GM13977 (cell line): ENCODE measurements at regions not wholly inside any gene's neighbourhood (a gene's known extent, or its start where the extent isn't known, plus 50 kb on each side); places are given as distances from the start of the nearest gene placed in this dataset.

Experiments used
- DNase-seq: peaks from one replicate; pipeline ENCODE4 v3.0.0; 2012; ENCODE audit warnings: low spot score
- CTCF ChIP-seq: IDR thresholded peaks from 2 replicates; pipeline ENCODE4 v1.5.1; 2012; ENCODE audit warnings: mild to moderate bottlenecking, control low read depth; ENCODE audit not compliant: insufficient read depth; ENCODE audit errors: extremely low read depth, missing control alignments
- in situ Hi-C: fragments of 300-500 bp; cut with MboI; formaldehyde crosslinking; loops from one replicate; pipeline ENCODE4 v1.12.0; 2022; ENCODE audit warnings: low sequenced_read_pairs, low pct_unique_long_range_greater_than_20kb, mixed read lengths, inconsistent platforms; ENCODE audit not compliant: unreplicated experiment

DNA sequence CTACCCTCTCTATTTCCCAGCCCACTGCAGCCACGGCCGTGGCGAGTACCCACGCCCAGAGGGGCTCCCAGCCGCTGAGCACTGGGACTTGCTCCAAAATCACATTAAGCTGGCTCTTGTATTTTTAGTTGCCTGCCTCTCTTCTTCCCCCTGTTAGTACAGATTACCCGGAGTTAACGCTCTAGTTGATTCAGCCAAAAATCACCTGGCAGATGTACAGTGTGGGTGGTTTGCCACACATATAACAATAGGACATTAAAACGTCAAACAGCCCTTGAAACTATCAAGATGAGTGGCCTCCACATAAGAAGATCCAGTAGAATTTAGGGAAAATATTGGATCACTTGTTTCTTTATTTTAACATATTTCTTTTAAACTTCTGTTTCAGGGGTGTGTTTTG, 268.8 kb upstream of the PRDM1 start:
- TF ChIP-seq CTCF, result no peak
- DNase-seq, result no peak
- in situ Hi-C loops, result no loop called here

GRCh38 chr6:105816847-105817246, 269.3 kb upstream of the PRDM1 start:
- no peak for DNase-seq
- in situ Hi-C loops, result no loop called here
- TF ChIP-seq CTCF, result no peak

DNA sequence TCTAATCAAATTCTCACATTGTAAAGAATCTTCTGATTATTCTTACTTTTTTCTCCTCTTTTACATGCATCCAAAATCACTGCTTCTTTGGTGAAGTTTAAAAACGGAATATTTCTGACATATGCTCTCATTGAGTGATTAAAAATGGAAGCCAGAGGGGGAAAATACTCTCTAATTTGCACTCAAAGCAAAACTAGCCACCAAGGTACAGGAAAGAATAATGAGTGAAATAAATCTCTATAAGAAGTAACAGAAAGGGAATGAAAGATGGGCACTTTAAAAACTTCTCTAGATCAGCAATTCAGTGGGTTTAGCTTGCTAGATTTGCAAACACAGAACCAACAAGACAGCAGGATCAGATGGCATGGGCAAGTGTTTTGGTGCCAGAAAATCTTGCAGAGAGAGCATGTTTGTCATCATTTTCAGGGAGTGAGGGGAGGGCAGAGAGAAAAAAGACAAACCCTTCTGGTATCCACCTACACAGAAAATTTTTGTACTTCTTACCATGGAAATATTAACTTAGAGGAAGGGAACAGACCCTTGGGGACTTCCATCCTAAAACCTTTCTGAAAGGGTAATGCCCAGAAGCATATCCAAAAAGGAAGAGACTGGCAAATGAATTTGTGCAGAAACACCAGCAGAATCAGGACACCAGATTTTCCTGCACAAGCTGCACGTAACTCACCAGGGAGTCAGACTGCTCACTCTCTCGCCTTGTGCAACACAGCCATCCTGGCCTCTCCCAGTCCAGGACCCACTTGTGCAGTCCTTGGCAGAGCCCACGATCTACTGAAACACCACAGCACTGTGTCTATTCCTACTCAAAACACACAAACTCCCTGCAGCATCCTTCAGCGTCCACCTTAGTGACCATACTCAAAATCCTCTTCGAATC, 270.2 kb upstream of the PRDM1 start:
- no peak for TF ChIP-seq CTCF
- DNase-seq, result no peak
- in situ Hi-C loops, result no loop called here

DNA sequence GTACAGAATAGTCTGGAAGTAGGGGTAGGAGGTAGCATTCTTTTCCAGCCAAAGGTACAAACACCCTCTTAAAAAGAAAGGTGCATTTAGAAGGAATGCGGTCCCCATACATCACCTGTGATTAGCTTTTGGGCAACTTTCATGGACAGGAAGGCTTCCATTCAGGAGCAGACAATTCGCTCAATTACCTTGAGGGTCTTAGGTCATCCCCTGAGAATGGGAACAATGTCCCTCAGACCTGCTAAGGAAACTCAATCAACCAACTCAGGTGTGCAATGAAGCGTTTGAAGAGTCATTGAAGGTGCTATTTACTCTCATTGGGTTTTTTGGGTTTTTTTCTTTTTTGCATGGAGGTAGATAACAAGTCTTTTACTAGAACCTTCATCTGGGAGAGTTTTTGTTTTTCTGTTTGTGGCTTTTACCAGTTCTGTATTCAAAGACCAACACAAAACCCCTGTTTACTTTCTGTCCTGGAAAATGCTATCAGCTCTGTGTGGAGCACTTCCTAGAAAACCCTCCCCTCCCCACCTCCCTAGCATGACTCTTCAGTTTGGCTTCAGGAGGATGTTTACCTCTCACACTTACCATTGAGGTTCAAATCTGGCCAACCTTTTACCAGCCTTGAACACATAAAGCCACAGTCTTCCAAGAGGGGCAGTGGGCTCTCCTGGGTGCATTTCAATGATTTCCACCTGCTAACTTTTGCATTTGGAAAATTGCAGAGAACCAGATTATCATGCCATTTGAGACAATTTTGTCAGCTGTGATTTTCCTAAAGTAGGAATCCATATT, 271.2 kb upstream of the PRDM1 start:
- in situ Hi-C loops, result no loop called here
- no peak for DNase-seq
- no peak for TF ChIP-seq CTCF

DNA sequence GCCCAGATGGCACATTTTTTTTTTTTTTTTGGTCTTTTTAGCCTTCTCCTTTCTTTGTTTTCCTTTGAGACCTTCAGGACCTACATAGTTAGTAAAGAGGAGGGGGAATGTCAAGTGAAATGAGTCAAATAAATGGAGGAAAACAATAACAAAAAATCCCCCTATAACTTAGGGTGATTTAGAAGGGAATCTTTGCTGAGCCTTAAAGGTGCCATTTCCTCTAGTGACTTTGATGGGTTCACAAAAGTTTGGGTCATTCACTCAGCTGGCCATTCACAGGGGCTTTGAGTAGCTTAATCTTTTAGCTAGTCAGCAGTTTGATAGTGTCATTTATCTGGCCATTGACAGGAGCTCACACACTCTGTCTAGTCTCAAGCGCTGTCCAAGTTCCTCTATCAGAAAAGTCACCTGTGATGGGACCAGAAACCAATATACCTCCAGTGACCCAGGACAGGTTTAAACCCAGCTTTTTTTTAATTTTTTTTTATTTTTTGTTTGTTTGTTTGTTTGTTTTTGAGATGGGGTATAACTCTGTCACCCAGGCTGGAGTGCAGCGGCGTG, 275.1 kb upstream of the PRDM1 start:
- TF ChIP-seq CTCF, result no peak
- DNase-seq, result no peak
- in situ Hi-C loops, result no loop called here

GRCh38 chr6:105810105-105810921, 275.8 kb upstream of the PRDM1 start:
- no peak for DNase-seq
- in situ Hi-C loops, result no loop called here
- no peak for TF ChIP-seq CTCF
